Esophagus muscularis mucosa (tissue), 4 donors: ENCODE measurements at regions not wholly inside any gene's neighbourhood (a gene's known extent, or its start where the extent isn't known, plus 50 kb on each side); places are given as distances from the start of the nearest gene placed in this dataset.
A peak's percentile ranks its signal among the peaks of the same experiment; 100 is the strongest.

Source experiments
- DNase-seq: peaks from one replicate; pipeline ENCODE4 v3.0.0-alpha.2; 2017; ENCODE audit errors: extremely low spot score
- H3K27ac ChIP-seq, 4 donors: fragments of 200-600 bp; sonication (generic); replicated peaks in 1 of 4; 1 replicate in 3 of 4; 2 replicates in 1 of 4; pipeline ENCODE4 v1.5.1; 2016 to 2019; ENCODE audit warnings: mild to moderate bottlenecking in 1 of 4
- H3K27me3 ChIP-seq, 4 donors: fragments of 200-600 bp; sonication (generic); one replicate each; pipeline versions ENCODE4 v1.5.1 to v1.6.0; 2016 to 2019
- H3K36me3 ChIP-seq, 4 donors: fragments of 200-600 bp; sonication (generic); one replicate each; pipeline ENCODE4 v1.5.1; 2016 to 2019
- H3K4me1 ChIP-seq, 4 donors: fragments of 200-600 bp; sonication (generic); one replicate each; pipeline ENCODE4 v1.5.1; 2016 to 2019
- H3K4me3 ChIP-seq, 4 donors: fragments of 200-600 bp; sonication (generic); 1 replicate in 2 of 4; 2 replicates in 2 of 4; pipeline ENCODE4 v1.5.1; 2016 to 2019; ENCODE audit warnings: mild to moderate bottlenecking in 4 of 4, moderate library complexity in 1 of 4
- H3K9me3 ChIP-seq, 4 donors: fragments of 200-600 bp; sonication (generic); 1 replicate in 3 of 4; 2 replicates in 1 of 4; pipeline ENCODE4 v1.5.1; 2016 to 2019
- CTCF ChIP-seq, 3 experiments: fragments of 200-600 bp in 2 of 3; fragments of 450-650 bp in 1 of 3; sonication (generic) in 2 of 3; IDR thresholded peaks; one replicate each; pipeline ENCODE4 v1.5.1; 2017 to 2019; ENCODE audit warnings: antibody characterized with exemption in 3 of 3, mild to moderate bottlenecking in 2 of 3, moderate library complexity in 1 of 3
- EP300 ChIP-seq: sonication (generic); formaldehyde crosslinking; IDR thresholded peaks from one replicate; pipeline ENCODE4 v1.6.1; 2017; ENCODE audit warnings: antibody characterized with exemption
- POLR2A ChIP-seq: fragments of 450-650 bp; IDR thresholded peaks from one replicate; pipeline ENCODE4 v1.6.1; 2017; ENCODE audit warnings: antibody characterized with exemption, moderate library complexity, mild to moderate bottlenecking, low read depth
- POLR2AphosphoS5 ChIP-seq, 2 donors: sonication (generic); formaldehyde crosslinking; IDR thresholded peaks; one replicate each; pipeline ENCODE4 v1.6.1; 2017; ENCODE audit warnings: antibody characterized with exemption in 2 of 2
- WGBS: methylation state at CpG from one replicate; pipeline ENCODE4 v1.1.5; 2018; 5-methylcytosine and 5-hydroxymethylcytosine counted together
- intact Hi-C: fragments of 100-400 bp; cut with DNase I; formaldehyde crosslinking; loops from one replicate; pipeline ENCODE4 v1.15.1; 2023

GRCh38 chr16:86292171-86292775, 218.1 kb upstream of the FOXF1 start:
- no peak for DNase-seq
- no peak overlapping the region for H3K4me3 ChIP-seq
- intact Hi-C loops: no loop called here
- TF ChIP-seq POLR2A (no peak), EP300 (no peak), CTCF (IDR thresholded peaks at IDR 0.05) (no peak), POLR2AphosphoS5 (IDR thresholded peaks at IDR 0.05) (no peak)
- 77% methylated on average over 16 of the region's 16 CpGs for WGBS
- H3K4me1 ChIP-seq: peaks cover 0 to 23% (median 17%) of the 10 kb centered on the region in 4 donors
- H3K36me3 ChIP-seq: no peaks in the 10 kb centered on the region
- H3K9me3 ChIP-seq: no peaks in the 10 kb centered on the region
- H3K27me3 ChIP-seq: peaks cover 0 to 23% (median 7%) of the 10 kb centered on the region in 4 donors
- H3K27ac ChIP-seq: no peak overlapping the region

- no peaks in the 10 kb centered on the region for H3K9me3 ChIP-seq
- WGBS: 85% methylated on average over 8 of the region's 8 CpGs
- no peak overlapping the region for H3K27ac ChIP-seq
- peaks cover 0 to 27% (median 19%) of the 10 kb centered on the region in 4 donors for H3K4me1 ChIP-seq
- intact Hi-C loops: no loop called here
- no peaks in the 10 kb centered on the region for H3K36me3 ChIP-seq
- no peak for DNase-seq
- no peak overlapping the region for H3K4me3 ChIP-seq
- TF ChIP-seq EP300 (no peak), POLR2A (no peak), CTCF (IDR thresholded peaks at IDR 0.05) (no peak), POLR2AphosphoS5 (IDR thresholded peaks at IDR 0.05) (no peak)
- peaks cover 0 to 16% (median 4%) of the 10 kb centered on the region in 4 donors for H3K27me3 ChIP-seq
These were observed 217.4 kb upstream of the FOXF1 start for GRCh38 chr16:86292942-86293341.

GRCh38 chr16:86293906-86294305, 216.4 kb upstream of the FOXF1 start:
- Histone ChIP-seq H3K4me3 (no peak overlapping the region), H3K27ac (no peak overlapping the region), H3K4me1 (peaks cover 0 to 36% (median 28%) of the 10 kb centered on the region in 4 donors), H3K9me3 (no peaks in the 10 kb centered on the region), H3K36me3 (no peaks in the 10 kb centered on the region), H3K27me3 (peaks cover 0 to 7% (median 0%) of the 10 kb centered on the region in 4 donors)
- 86% methylated on average over 15 of the region's 16 CpGs for WGBS
- TF ChIP-seq CTCF (IDR thresholded peaks at IDR 0.05) (no peak), POLR2AphosphoS5 (IDR thresholded peaks at IDR 0.05) (no peak), EP300 (no peak), POLR2A (no peak)
- no peak for DNase-seq
- intact Hi-C loops: no loop called here

GRCh38 chr16:86294535-86295196, 215.7 kb upstream of the FOXF1 start:
- Histone ChIP-seq H3K36me3 (no peaks in the 10 kb centered on the region), H3K4me3 (no peak overlapping the region), H3K4me1 (peaks cover 0 to 36% (median 29%) of the 10 kb centered on the region in 4 donors), H3K27me3 (peaks cover 0 to 4% (median 0%) of the 10 kb centered on the region in 4 donors), H3K27ac (peak overlapping the region in 1 of 4 donors; percentile 8), H3K9me3 (no peaks in the 10 kb centered on the region)
- no peak for DNase-seq
- TF ChIP-seq EP300: no peak
- TF ChIP-seq POLR2AphosphoS5 (IDR thresholded peaks at IDR 0.05): peak; percentile 48 to 50
- 38% methylated on average over 13 of the region's 16 CpGs for WGBS
- intact Hi-C loops: no loop called here

- DNase-seq: no peak
- no peaks in the 10 kb centered on the region for H3K9me3 ChIP-seq
- peaks cover 0 to 36% (median 33%) of the 10 kb centered on the region in 4 donors for H3K4me1 ChIP-seq
- TF ChIP-seq POLR2A (no peak), CTCF (IDR thresholded peaks at IDR 0.05) (no peak)
- H3K36me3 ChIP-seq: no peaks in the 10 kb centered on the region
- no peak overlapping the region for H3K4me3 ChIP-seq
- WGBS: 81% methylated on average over 4 of the region's 10 CpGs
- H3K27me3 ChIP-seq: no peaks in the 10 kb centered on the region
- no peak overlapping the region for H3K27ac ChIP-seq
- intact Hi-C loops: no loop called here
These were observed 214.1 kb upstream of the FOXF1 start for GRCh38 chr16:86296256-86296655.
